T-helper 1 cell treated with Interleukin-12 subunit alpha and Interleukin-12 subunit beta and Interleukin-4 antibody, amounts not matched to agents 30 ng/mL and 1 ng/mL, for 36 hours (primary cell): ENCODE measurements at regions not wholly inside any gene's neighbourhood (a gene's known extent, or its start where the extent isn't known, plus 50 kb on each side); places are given as distances from the start of the nearest gene placed in this dataset.
"Not testable (repeated sequence)": the region's sequence is repeated elsewhere in the genome, so short reads cannot be mapped to it uniquely, and the experiment has no call there.

Source experiments
- intact Hi-C: fragments of 100-400 bp; cut with micrococcal nuclease; formaldehyde crosslinking; loops from one replicate; pipeline ENCODE4 v1.15.1; 2024

GRCh38 chr9:108803428-108804065 lies 52.2 kb downstream of the ACTL7B start:
- intact Hi-C loops: no loop called here

- intact Hi-C loops: no loop called here
Measured at GRCh38 chr9:108802967-108803366, 52.8 kb downstream of the ACTL7B start.

GRCh38 chr9:108801949-108802348 lies 53.8 kb downstream of the ACTL7B start:
- intact Hi-C loops: no loop called here

GRCh38 chr9:108800632-108801099 lies 55.1 kb downstream of the ACTL7B start:
- intact Hi-C loops: no loop called here

- intact Hi-C loops: no loop called here
Measured at GRCh38 chr9:108793573-108793972, 62.2 kb downstream of the ACTL7B start.

GRCh38 chr9:108789742-108790141 lies 66.0 kb downstream of the ACTL7B start:
- intact Hi-C loops: no loop called here

GRCh38 chr9:108787690-108788048 lies 68.1 kb downstream of the ACTL7B start:
- intact Hi-C loops: no loop called here

- intact Hi-C loops: no loop called here
Measured at GRCh38 chr9:108786901-108787689, 68.7 kb downstream of the ACTL7B start.

GRCh38 chr9:108786322-108786721 lies 69.5 kb downstream of the ACTL7B start:
- intact Hi-C loops: no loop called here

GRCh38 chr9:108784998-108785397 lies 70.8 kb downstream of the ACTL7B start:
- intact Hi-C loops: no loop called here

GRCh38 chr9:108783731-108784495 lies 71.9 kb downstream of the ACTL7B start:
- intact Hi-C loops: no loop called here

- intact Hi-C loops: no loop called here
Measured at GRCh38 chr9:108783326-108783725, 72.5 kb downstream of the ACTL7B start.

- intact Hi-C loops: no loop called here
Measured at GRCh38 chr9:108780942-108781734, 74.6 kb downstream of the ACTL7B start.

- intact Hi-C loops: no loop called here
Measured at GRCh38 chr9:108779551-108780325, 76.0 kb downstream of the ACTL7B start.

GRCh38 chr9:108776920-108777639 lies 78.7 kb downstream of the ACTL7B start:
- intact Hi-C loops: no loop called here

- intact Hi-C loops: no loop called here
Measured at GRCh38 chr9:108775901-108776306, 79.9 kb downstream of the ACTL7B start.

- intact Hi-C loops: not testable (repeated sequence)
Measured at GRCh38 chr9:108774088-108774487, 81.7 kb downstream of the ACTL7B start.

GRCh38 chr9:108772301-108772894 lies 83.4 kb downstream of the ACTL7B start:
- intact Hi-C loops: no loop called here

GRCh38 chr9:108768744-108769143 lies 87.0 kb downstream of the ACTL7B start:
- intact Hi-C loops: no loop called here
